ENCODE measurements at regions not wholly inside any gene's neighbourhood (a gene's known extent, or its start where the extent isn't known, plus 50 kb on each side); places are given as distances from the start of the nearest gene placed in this dataset.

- Mint-ChIP-seq H3K27me3 (ENCODE audit: low read depth) (peaks cover 9% of the 10 kb centered on the region), H3K4me1 (peaks cover 33% of the 10 kb centered on the region), H3K4me3 (no peak overlapping the region), H3K9me3 (peaks cover 3% of the 10 kb centered on the region), H3K27ac (no peak overlapping the region), H3K36me3 (ENCODE audit: low read depth) (no peaks in the 10 kb centered on the region)
- TF ChIP-seq CTCF (IDR thresholded peaks at IDR 0.05; ENCODE audit: unreplicated experiment in 3 of 3), result no peak
These were observed 723.7 kb upstream of the TBX3 start for GRCh38 chr12:115407723-115408122.

GRCh38 chr12:115407036-115407435, 723.1 kb upstream of the TBX3 start:
- Mint-ChIP-seq H3K27me3 (ENCODE audit: low read depth) (peaks cover 11% of the 10 kb centered on the region), H3K4me3 (no peak overlapping the region), H3K27ac (no peak overlapping the region), H3K36me3 (ENCODE audit: low read depth) (no peaks in the 10 kb centered on the region), H3K9me3 (peaks cover 3% of the 10 kb centered on the region), H3K4me1 (peaks cover 26% of the 10 kb centered on the region)
- no peak for TF ChIP-seq CTCF (IDR thresholded peaks at IDR 0.05; ENCODE audit: unreplicated experiment in 3 of 3)

- Mint-ChIP-seq H3K9me3 (peaks cover 3% of the 10 kb centered on the region), H3K36me3 (ENCODE audit: low read depth) (no peaks in the 10 kb centered on the region), H3K4me3 (no peak overlapping the region), H3K27me3 (ENCODE audit: low read depth) (peaks cover 10% of the 10 kb centered on the region), H3K27ac (no peak overlapping the region), H3K4me1 (peaks cover 14% of the 10 kb centered on the region)
- no peak for TF ChIP-seq CTCF (IDR thresholded peaks at IDR 0.05; ENCODE audit: unreplicated experiment in 3 of 3)
These were observed 721.5 kb upstream of the TBX3 start for GRCh38 chr12:115405471-115405860.

GRCh38 chr12:115404761-115405470, 720.9 kb upstream of the TBX3 start:
- Mint-ChIP-seq H3K27me3 (ENCODE audit: low read depth) (peaks cover 12% of the 10 kb centered on the region), H3K27ac (no peak overlapping the region), H3K9me3 (peaks cover 3% of the 10 kb centered on the region), H3K36me3 (ENCODE audit: low read depth) (no peaks in the 10 kb centered on the region), H3K4me3 (no peak overlapping the region), H3K4me1 (peaks cover 12% of the 10 kb centered on the region)
- no peak for TF ChIP-seq CTCF (IDR thresholded peaks at IDR 0.05; ENCODE audit: unreplicated experiment in 3 of 3)

GRCh38 chr12:115403689-115404088, 719.7 kb upstream of the TBX3 start:
- no peak for TF ChIP-seq CTCF (IDR thresholded peaks at IDR 0.05; ENCODE audit: unreplicated experiment in 3 of 3)
- Mint-ChIP-seq H3K27me3 (ENCODE audit: low read depth) (peaks cover 12% of the 10 kb centered on the region), H3K27ac (no peak overlapping the region), H3K9me3 (peaks cover 3% of the 10 kb centered on the region), H3K4me3 (no peak overlapping the region), H3K36me3 (ENCODE audit: low read depth) (no peaks in the 10 kb centered on the region), H3K4me1 (peaks cover 12% of the 10 kb centered on the region)

- Mint-ChIP-seq H3K27me3 (ENCODE audit: low read depth) (peaks cover 14% of the 10 kb centered on the region), H3K36me3 (ENCODE audit: low read depth) (no peaks in the 10 kb centered on the region), H3K9me3 (peaks cover 3% of the 10 kb centered on the region), H3K27ac (no peak overlapping the region), H3K4me1 (peaks cover 12% of the 10 kb centered on the region), H3K4me3 (no peak overlapping the region)
- no peak for TF ChIP-seq CTCF (IDR thresholded peaks at IDR 0.05; ENCODE audit: unreplicated experiment in 3 of 3)
These were observed 719.3 kb upstream of the TBX3 start for GRCh38 chr12:115403253-115403652.
